Stimulated activated CD8-positive, alpha-beta memory T cell treated with anti-CD3 and anti-CD28 coated beads, Interleukin-7, amount 100 ng/mL, for 1 hour (primary cell): ENCODE measurements at regions not wholly inside any gene's neighbourhood (a gene's known extent, or its start where the extent isn't known, plus 50 kb on each side); places are given as distances from the start of the nearest gene placed in this dataset.

Experiments
- DNase-seq, 2 donors: peaks; one replicate each; pipeline ENCODE4 v3.0.0-alpha.2; 2020; ENCODE audit warnings: low read depth in 2 of 2

- no peak for DNase-seq
These were observed 174.1 kb upstream of the PLPP4 start for GRCh38 chr10:120282846-120283492.

GRCh38 chr10:120285408-120285807, 171.6 kb upstream of the PLPP4 start:
- DNase-seq, result no peak

DNA sequence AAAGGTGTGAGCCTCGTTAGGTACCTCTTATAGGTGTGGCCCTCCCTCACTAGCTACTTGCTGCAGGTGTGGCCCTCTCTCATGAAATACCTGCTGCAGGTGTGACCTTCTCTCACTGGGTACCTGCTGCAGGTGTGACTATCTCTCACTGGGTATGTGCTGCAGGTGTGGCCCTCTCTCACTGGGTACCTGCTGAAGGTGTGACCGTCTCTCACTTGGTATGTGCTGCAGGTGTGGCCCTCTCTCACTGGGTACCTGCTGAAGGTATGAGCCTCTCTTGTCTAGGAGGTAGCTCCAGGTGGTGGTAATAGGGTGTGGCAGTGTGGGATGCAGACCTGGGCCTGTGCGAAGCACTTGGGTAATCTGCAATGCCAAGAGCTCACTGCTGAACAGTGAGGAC, 170.7 kb upstream of the PLPP4 start:
- DNase-seq, result no peak

- DNase-seq, result no peak
These were observed 156.5 kb upstream of the PLPP4 start for GRCh38 chr10:120300513-120300912.

DNA sequence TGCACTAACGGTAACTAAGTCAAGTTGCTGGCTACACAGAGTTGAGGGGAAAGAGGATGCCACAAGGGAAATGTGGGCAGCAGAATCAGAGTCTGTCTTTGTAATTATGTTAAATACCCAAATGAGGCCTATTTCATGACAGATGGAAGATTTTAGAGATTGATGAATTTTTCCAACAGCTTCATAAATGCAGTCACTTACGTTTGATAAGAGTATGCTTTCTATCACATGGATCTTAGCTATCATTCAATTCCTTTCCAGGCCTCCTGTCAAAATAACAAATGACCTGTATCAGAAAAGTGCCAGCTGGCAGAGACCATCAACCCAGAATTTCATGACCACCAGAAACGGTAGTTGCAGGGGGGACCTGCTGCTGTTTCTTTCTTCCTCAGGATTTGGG, 148.4 kb upstream of the PLPP4 start:
- no peak for DNase-seq

DNA sequence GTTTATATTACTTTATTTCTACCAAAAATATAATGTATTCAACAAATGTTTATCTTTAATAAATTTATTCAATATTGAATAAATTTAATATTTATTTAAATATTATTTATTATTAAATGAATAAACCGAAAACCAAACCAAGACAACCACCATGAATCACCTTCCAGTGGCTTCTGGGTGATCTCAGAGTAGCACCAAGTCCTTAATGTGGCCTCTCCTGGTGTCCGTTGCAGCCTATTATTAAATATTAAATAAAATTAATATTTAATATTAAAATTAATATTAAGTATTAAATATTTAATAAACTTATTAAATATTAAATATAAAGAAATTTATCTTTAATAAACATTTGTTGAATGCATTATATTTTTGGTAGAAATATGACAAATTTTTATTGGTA, 143.3 kb upstream of the PLPP4 start:
- no peak for DNase-seq

GRCh38 chr10:120314442-120314841, 142.6 kb upstream of the PLPP4 start:
- no peak for DNase-seq

GRCh38 chr10:120318862-120319261, 138.2 kb upstream of the PLPP4 start:
- no peak for DNase-seq

DNA sequence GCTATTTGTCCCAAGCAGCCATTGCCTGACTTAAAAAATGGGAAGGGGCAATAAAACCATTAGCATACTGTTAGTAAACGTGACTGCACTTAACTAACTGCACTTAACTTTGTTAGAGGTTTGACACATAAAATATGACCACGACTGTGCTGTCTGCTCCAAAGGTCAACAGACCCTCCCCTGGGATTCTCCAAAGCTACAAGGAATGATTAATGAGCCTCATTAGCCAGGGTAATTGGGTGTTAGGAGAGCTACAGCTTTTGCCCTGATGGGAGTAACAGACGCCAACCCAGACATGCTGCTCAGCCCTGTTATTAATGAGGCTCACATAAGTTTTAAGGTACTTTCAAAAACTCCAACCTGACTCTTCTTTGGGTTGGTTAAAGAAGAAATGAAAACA, 129.4 kb upstream of the PLPP4 start:
- DNase-seq, result no peak

DNA sequence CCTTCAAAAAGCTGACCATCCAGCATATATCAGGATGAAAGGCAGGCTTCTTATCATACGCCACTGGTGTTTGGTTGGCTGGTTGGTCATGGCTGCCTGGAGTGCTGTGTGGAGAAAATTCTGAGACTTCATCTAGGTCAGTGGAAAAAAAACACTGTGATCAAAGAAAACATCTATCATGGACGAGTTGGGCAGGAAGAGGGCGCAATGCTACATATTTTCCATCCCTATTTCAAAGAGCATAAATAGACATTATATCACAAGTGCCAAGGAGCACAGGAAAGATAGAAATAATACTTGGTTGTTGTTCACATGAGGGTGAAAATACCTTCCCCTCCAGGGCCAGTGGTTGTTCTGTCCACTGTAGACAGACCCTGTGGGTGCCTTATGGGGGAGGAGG, 128.4 kb upstream of the PLPP4 start:
- DNase-seq, result no peak

DNA sequence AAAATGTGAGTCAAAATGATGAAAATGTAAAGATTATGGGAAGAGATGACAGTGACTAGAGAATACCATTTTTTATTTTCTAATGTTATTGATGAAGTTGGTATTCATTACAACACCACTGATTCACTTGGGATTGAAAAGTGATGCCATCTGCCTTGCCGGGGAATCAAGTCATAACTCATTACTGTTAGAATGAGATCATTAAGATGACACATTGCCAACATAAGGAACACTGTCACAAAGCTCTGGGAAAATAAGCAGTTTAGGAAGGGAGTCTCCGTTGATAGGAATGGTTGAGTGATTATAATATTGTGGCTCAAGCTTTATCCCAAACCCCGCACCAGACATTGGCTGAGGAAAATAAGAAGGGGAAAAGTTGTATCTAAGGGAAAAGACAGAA, 121.5 kb upstream of the PLPP4 start:
- DNase-seq, result no peak

- no peak for DNase-seq
These were observed 120.6 kb upstream of the PLPP4 start for GRCh38 chr10:120336306-120336910.

DNA sequence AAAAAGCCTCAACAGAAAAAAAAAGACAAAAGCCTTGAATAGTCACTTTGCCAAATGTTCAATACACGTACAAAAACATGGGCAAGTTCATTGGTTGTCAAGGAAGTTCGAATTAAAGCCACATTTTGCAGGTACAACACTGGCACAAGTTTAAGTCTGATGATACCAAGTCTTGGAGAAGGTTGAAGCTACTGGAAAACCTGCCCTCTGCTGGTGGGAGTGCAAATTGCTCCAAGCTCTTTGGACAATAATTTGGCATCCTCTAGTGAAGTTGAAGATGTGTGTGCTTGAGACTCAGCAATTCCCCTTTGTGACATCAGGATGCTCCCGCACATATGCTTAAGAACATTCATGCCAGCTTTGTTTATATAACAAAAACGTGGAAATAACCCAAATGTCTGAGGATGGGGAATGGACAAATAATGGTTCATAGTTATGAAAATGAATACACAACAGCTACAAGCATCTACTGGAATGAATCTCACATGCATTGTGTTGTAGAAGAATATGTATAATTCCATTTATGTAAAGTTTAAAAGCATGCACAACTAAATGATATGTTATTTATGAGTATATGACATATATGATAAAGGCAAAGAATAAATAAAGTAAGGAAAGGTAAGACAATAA, 120.0 kb upstream of the PLPP4 start:
- peak in 1 of 2 donors; percentile 21 for DNase-seq

GRCh38 chr10:120342115-120342714, 114.8 kb upstream of the PLPP4 start:
- DNase-seq, result no peak

DNA sequence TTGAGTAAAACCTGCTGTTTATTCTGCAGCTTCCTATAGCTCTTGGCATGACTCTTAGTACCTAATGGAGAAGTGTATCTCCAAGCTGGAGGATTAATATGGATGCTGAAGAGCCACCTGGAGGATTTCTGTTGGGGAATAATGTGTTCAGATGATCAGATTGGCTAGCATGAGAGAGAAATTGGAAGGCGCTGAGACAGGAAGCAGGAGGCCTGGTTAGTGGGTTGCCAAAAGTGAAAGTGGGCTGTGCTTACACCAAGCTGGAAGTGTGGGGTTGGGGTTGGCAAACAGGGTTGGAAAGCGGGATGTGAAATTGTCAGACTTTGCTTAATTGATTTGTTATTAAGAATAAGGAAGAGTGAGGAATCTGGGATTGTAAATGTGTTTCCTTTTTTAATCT, 111.8 kb upstream of the PLPP4 start:
- no peak for DNase-seq

GRCh38 chr10:120347644-120348043, 109.4 kb upstream of the PLPP4 start:
- DNase-seq, result no peak

GRCh38 chr10:120349069-120349468, 108.0 kb upstream of the PLPP4 start:
- DNase-seq, result no peak

DNA sequence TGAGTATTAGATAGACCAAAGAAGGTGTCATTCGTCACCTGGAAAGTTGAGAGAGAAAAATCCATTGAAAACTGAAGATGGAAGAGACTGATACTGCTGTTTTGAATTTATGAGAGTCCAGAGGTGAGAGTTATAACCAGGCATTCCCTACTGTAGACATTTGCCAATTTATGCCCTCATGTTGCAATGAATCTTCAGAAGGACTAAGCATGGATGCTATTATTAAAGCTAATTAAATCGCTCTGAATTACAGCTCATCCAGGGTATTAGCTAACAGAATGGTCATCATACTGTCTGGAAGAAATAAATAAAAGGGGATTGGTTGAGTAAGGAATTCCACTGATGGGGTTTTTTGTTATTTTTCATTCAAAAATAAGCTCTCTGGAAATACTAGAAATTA, 101.6 kb upstream of the PLPP4 start:
- no peak for DNase-seq

- no peak for DNase-seq
These were observed 96.5 kb upstream of the PLPP4 start for GRCh38 chr10:120360571-120360970.

- no peak for DNase-seq
These were observed 91.2 kb upstream of the PLPP4 start for GRCh38 chr10:120365872-120366271.

DNA sequence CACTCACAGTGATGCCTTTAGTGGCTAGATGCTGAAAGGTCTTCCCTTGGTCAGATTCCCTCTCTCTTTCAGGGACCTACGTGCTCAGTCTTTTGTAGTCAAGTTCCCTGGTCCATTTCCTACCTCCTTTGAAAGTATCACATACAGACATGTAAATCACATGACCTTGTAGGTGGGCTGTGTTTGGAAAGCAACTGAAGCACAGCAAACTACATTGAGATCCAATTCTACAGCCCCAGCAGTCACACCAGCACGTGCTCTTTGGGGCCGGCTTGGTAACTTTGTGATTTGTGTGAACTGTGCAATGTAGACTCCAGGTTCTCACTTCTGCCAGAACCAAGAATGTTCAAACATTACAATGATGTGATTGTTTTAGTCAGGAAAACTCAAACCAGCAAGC, 89.7 kb upstream of the PLPP4 start:
- DNase-seq, result no peak

- no peak for DNase-seq
These were observed 88.7 kb upstream of the PLPP4 start for GRCh38 chr10:120368338-120368737.

DNA sequence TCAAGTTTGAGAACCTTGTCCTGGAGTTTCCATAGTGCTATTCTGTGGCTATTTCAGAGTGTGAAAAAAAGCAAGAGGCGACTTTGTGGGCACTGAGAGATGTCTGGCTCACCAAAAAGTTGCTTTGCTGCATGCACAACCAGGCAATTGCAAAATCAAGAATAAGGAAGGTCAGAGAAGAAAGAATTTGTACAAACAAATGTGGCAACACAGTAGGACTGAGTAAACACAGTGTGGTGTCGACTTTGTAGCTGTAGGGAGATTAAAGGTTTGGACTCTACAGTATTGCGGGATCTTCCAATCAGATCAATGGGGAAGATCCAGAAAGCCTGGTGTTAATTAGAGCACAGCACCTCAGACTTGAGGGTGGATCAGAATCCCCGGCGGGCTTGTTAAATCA, 88.1 kb upstream of the PLPP4 start:
- DNase-seq, result no peak
